Upper lobe of right lung (tissue), 1 donor: ENCODE measurements at regions not wholly inside any gene's neighbourhood (a gene's known extent, or its start where the extent isn't known, plus 50 kb on each side); places are given as distances from the start of the nearest gene placed in this dataset.

Experiments used
- ATAC-seq: fragments of 200-7000 bp; cut with Tn5 transposase; one replicate; pipeline ENCODE4 v1.9.1; 2020; ENCODE audit warnings: mild to moderate bottlenecking, moderate library complexity
- DNase-seq: peaks from one replicate; pipeline ENCODE4 v3.0.0-alpha.2; 2020
- H3K27ac ChIP-seq: fragments of 200-600 bp; one replicate; pipeline ENCODE4 v1.8.0; 2022
- H3K27me3 ChIP-seq: fragments of 200-600 bp; one replicate; pipeline ENCODE4 v1.8.0; 2022; ENCODE audit warnings: mild to moderate bottlenecking
- H3K36me3 ChIP-seq: fragments of 200-600 bp; one replicate; pipeline ENCODE4 v1.8.0; 2022
- H3K4me1 ChIP-seq: fragments of 200-600 bp; one replicate; pipeline ENCODE4 v1.8.0; 2022
- H3K4me3 ChIP-seq: fragments of 200-600 bp; one replicate; pipeline ENCODE4 v1.8.0; 2022; ENCODE audit warnings: mild to moderate bottlenecking
- H3K9me3 ChIP-seq: fragments of 200-600 bp; one replicate; pipeline ENCODE4 v1.8.0; 2022
- CTCF ChIP-seq: fragments of 200-600 bp; IDR thresholded peaks from one replicate; pipeline ENCODE4 v1.8.0; 2022; ENCODE audit warnings: antibody characterized with exemption
- intact Hi-C: fragments of 100-400 bp; cut with DNase I; formaldehyde crosslinking; loops from one replicate; pipeline ENCODE4 v1.11.0; 2022
- donor health status: DM: no; HTN: yes; CAD: no; lungs with severe emphysema.

DNA sequence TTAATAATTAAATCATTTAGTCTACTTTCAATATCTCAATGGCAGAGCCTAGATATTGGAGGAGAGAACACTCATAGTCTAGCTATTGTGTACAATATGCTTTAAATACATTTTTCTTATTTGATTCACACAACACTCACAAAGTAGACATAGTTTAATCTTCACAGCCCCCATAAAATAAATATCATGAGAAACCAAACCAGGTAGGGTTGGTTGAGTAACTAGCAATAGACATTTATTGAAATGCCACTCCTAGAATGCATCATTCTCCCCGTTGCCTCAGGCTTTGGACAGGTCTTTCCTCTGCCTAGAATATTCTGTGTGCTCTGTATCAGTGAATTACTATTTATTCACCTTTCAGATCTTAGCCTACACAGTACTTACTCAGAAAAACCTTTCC, 141.9 kb downstream of the CEMIP2 start:
- no peak overlapping the region for H3K4me3 ChIP-seq
- H3K9me3 ChIP-seq: no peaks in the 10 kb centered on the region
- peaks cover 11% of the 10 kb centered on the region for H3K4me1 ChIP-seq
- DNase-seq: no peak
- H3K36me3 ChIP-seq: no peaks in the 10 kb centered on the region
- TF ChIP-seq CTCF: no peak
- intact Hi-C loops: no loop called here
- no peaks in the 10 kb centered on the region for H3K27me3 ChIP-seq
- H3K27ac ChIP-seq: no peak overlapping the region
- no peak for ATAC-seq

- Histone ChIP-seq H3K4me3 (no peak overlapping the region), H3K27me3 (no peaks in the 10 kb centered on the region), H3K36me3 (no peaks in the 10 kb centered on the region), H3K4me1 (peaks cover 2% of the 10 kb centered on the region), H3K9me3 (no peaks in the 10 kb centered on the region), H3K27ac (no peak overlapping the region)
- no peak for DNase-seq
- ATAC-seq: no peak
- peak; percentile 7 for TF ChIP-seq CTCF
- intact Hi-C loops: no loop called here
Measured at GRCh38 chr9:71624728-71625127, 143.6 kb downstream of the CEMIP2 start.

- TF ChIP-seq CTCF: no peak
- Histone ChIP-seq H3K4me3 (no peak overlapping the region), H3K36me3 (no peaks in the 10 kb centered on the region), H3K9me3 (no peaks in the 10 kb centered on the region), H3K27ac (no peak overlapping the region), H3K27me3 (no peaks in the 10 kb centered on the region), H3K4me1 (no peaks in the 10 kb centered on the region)
- intact Hi-C loops: no loop called here
- DNase-seq (no peak), ATAC-seq (no peak)
Measured at GRCh38 chr9:71620746-71621145, 147.6 kb downstream of the CEMIP2 start.

DNA sequence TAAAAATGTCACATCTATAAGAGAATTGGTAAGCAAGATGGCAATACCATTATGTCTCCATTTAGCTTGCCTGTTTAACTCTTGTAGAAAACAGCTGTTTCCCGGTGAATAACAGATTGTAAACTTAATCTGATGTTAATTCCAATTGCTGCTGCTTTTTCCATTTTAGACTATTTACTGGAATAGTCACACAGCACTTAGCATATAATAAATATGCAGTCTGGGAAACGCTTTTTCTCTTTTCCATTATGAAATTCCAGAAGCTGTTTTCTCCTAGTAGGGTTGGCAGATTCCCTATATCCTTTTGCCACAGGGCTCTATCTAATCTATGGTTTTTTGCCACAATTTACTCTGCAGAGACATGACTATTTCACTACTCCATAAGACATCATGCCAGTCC, 148.0 kb downstream of the CEMIP2 start:
- no peak for ATAC-seq
- no peaks in the 10 kb centered on the region for H3K36me3 ChIP-seq
- no peak for DNase-seq
- H3K4me1 ChIP-seq: no peaks in the 10 kb centered on the region
- no peak overlapping the region for H3K4me3 ChIP-seq
- no peak for TF ChIP-seq CTCF
- H3K27ac ChIP-seq: no peak overlapping the region
- H3K9me3 ChIP-seq: no peaks in the 10 kb centered on the region
- no peaks in the 10 kb centered on the region for H3K27me3 ChIP-seq
- intact Hi-C loops: no loop called here

GRCh38 chr9:71619926-71620325, 148.4 kb downstream of the CEMIP2 start:
- Histone ChIP-seq H3K4me3 (no peak overlapping the region), H3K36me3 (no peaks in the 10 kb centered on the region), H3K4me1 (no peaks in the 10 kb centered on the region), H3K27me3 (no peaks in the 10 kb centered on the region), H3K9me3 (no peaks in the 10 kb centered on the region), H3K27ac (no peak overlapping the region)
- DNase-seq (no peak), ATAC-seq (no peak)
- TF ChIP-seq CTCF: no peak
- intact Hi-C loops: no loop called here

- no peak overlapping the region for H3K27ac ChIP-seq
- no peaks in the 10 kb centered on the region for H3K36me3 ChIP-seq
- no peak for TF ChIP-seq CTCF
- H3K27me3 ChIP-seq: no peaks in the 10 kb centered on the region
- H3K4me3 ChIP-seq: no peak overlapping the region
- intact Hi-C loops: no loop called here
- H3K9me3 ChIP-seq: peaks cover 5% of the 10 kb centered on the region
- no peak for DNase-seq
- ATAC-seq: no peak
- no peaks in the 10 kb centered on the region for H3K4me1 ChIP-seq
Measured at GRCh38 chr9:71614409-71615010, 153.8 kb downstream of the CEMIP2 start.
